Hematopoietic multipotent progenitor cell (in vitro differentiated cells): ENCODE measurements at regions not wholly inside any gene's neighbourhood (a gene's known extent, or its start where the extent isn't known, plus 50 kb on each side); places are given as distances from the start of the nearest gene placed in this dataset.
"Not testable (repeated sequence)": the region's sequence is repeated elsewhere in the genome, so short reads cannot be mapped to it uniquely, and the experiment has no call there.

ENCODE experiments used
- DNase-seq, 3 donors: peaks; one replicate each; pipeline ENCODE4 v3.0.0-alpha.2; 2011 to 2015; ENCODE audit warnings: low read depth in 2 of 3, low spot score in 2 of 3

GRCh38 chr6:115310156-115310555 lies 750.5 kb downstream of the FRK start:
- no peak for DNase-seq

- no peak for DNase-seq
Measured at GRCh38 chr6:115302731-115303130, 758.0 kb downstream of the FRK start.

GRCh38 chr6:115287467-115287866 lies 773.2 kb downstream of the FRK start:
- no peak for DNase-seq

GRCh38 chr6:115276881-115277565 lies 783.7 kb downstream of the FRK start:
- DNase-seq: no peak

- DNase-seq: no peak
Measured at GRCh38 chr6:115272311-115272710, 788.4 kb downstream of the FRK start.

GRCh38 chr6:115271434-115271833 lies 789.3 kb downstream of the FRK start:
- DNase-seq: no peak

- DNase-seq: no peak
Measured at GRCh38 chr6:115270953-115271352, 789.7 kb downstream of the FRK start.

GRCh38 chr6:115241373-115241772 lies 819.3 kb downstream of the FRK start:
- no peak for DNase-seq

- no peak for DNase-seq
Measured at GRCh38 chr6:115221198-115221597, 839.5 kb downstream of the FRK start.

- DNase-seq: no peak
Measured at GRCh38 chr6:115220551-115221159, 840.0 kb downstream of the FRK start.

GRCh38 chr6:115219645-115220044 lies 841.0 kb downstream of the FRK start:
- no peak for DNase-seq

- no peak for DNase-seq
Measured at GRCh38 chr6:115216835-115217234, 843.9 kb downstream of the FRK start.

- DNase-seq: no peak
Measured at GRCh38 chr6:115214283-115214682, 846.4 kb downstream of the FRK start.

- DNase-seq: no peak
Measured at GRCh38 chr6:115203381-115203780, 857.3 kb downstream of the FRK start.

- DNase-seq: no peak
Measured at GRCh38 chr6:115194981-115195638, 852.3 kb upstream of the HS3ST5 start.

- no peak for DNase-seq
Measured at GRCh38 chr6:115191989-115192388, 849.2 kb upstream of the HS3ST5 start.

- no peak for DNase-seq
Measured at GRCh38 chr6:115190534-115190933, 847.7 kb upstream of the HS3ST5 start.

GRCh38 chr6:115175456-115175855 lies 832.6 kb upstream of the HS3ST5 start:
- not testable (repeated sequence) for DNase-seq

GRCh38 chr6:115165912-115166311 lies 823.1 kb upstream of the HS3ST5 start:
- DNase-seq: not testable (repeated sequence)

- DNase-seq: no peak
Measured at GRCh38 chr6:115159733-115160132, 816.9 kb upstream of the HS3ST5 start.

GRCh38 chr6:115137910-115138309 lies 795.1 kb upstream of the HS3ST5 start:
- no peak for DNase-seq

- DNase-seq: no peak
Measured at GRCh38 chr6:115133790-115134189, 791.0 kb upstream of the HS3ST5 start.
